IPS-NIHi7 (cell line): ENCODE measurements at regions not wholly inside any gene's neighbourhood (a gene's known extent, or its start where the extent isn't known, plus 50 kb on each side); places are given as distances from the start of the nearest gene placed in this dataset.
"Not testable (repeated sequence)": the region's sequence is repeated elsewhere in the genome, so short reads cannot be mapped to it uniquely, and the experiment has no call there.

Source experiments
- DNase-seq: peaks from one replicate; pipeline ENCODE4 v3.0.0; 2012; ENCODE audit warnings: mixed read lengths; ENCODE audit errors: extremely low spot score

- no peak for DNase-seq
These were observed 97.2 kb upstream of the FIBIN start for GRCh38 chr11:26896719-26897118.

- no peak for DNase-seq
These were observed 95.1 kb upstream of the FIBIN start for GRCh38 chr11:26898799-26899198.

GRCh38 chr11:26901162-26901561 is 92.8 kb upstream of the FIBIN start:
- DNase-seq, result no peak

GRCh38 chr11:26904132-26904531 is 89.8 kb upstream of the FIBIN start:
- DNase-seq, result no peak

- no peak for DNase-seq
These were observed 89.1 kb upstream of the FIBIN start for GRCh38 chr11:26904801-26905200.

DNA sequence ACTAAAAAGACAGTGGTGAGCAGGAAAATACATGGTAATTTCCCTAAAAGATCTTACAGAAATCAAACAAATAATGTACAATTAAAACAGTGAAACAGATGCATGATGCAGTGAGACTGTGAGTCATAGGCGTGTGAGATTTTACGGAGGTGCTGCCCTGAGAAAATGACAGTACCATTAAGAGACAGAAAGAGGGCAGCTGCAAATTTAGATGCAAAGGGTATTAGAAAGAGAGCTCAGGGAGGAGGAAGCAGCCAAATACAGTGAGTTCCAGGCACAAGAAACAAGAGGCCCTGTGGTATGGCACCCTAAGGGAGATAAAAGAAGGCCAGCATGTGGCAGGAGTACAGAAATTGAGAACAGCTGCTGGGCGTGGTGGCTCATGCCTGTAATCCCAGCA is 88.5 kb upstream of the FIBIN start:
- DNase-seq, result peak; percentile 13

GRCh38 chr11:26909515-26909914 is 84.4 kb upstream of the FIBIN start:
- no peak for DNase-seq

DNA sequence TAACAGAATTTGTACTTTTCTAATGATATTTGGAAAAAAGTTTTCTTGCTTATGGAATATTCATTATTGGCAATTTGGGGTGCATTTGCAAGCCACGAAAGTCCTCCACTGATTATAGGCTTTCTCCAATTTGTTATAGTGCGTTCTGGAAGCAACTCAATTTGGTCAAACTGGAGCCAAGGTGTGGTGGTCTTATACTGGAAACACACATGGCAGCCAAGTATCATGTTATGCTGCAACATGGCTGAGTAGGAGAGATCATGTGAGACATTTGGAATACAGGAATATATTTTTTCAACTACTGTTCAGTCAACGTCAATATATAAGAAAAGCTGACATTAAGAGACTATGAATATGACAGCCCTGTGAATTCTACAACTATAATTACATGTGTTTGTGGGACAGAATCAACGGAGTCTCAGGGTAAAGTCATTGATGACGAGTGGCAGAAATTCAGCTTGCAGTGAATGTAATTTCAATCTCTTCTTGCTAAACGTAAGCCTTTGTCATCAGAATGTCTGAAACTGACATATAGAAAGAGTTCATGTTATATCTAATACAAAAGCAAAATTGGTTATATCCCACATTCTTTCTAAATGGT is 83.8 kb upstream of the FIBIN start:
- no peak for DNase-seq

DNA sequence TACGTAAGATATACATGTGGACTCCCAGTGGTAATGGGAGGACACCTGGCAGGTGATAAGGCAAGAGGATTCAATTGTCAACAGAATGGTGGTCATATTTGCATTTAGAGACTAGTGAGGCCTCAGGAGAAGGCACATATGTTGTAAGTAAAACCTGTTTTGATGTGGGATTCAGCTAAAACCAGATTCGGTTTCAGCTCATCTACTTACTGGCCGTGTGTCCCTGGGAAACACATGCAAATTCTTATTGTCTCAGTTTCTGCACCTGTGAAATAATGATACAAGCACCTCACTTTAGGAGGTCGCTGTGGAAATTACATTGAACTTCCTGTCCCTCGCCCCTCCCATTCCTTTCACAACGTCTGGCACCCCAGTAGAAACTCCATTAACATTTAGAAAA is 78.9 kb upstream of the FIBIN start:
- DNase-seq, result no peak

DNA sequence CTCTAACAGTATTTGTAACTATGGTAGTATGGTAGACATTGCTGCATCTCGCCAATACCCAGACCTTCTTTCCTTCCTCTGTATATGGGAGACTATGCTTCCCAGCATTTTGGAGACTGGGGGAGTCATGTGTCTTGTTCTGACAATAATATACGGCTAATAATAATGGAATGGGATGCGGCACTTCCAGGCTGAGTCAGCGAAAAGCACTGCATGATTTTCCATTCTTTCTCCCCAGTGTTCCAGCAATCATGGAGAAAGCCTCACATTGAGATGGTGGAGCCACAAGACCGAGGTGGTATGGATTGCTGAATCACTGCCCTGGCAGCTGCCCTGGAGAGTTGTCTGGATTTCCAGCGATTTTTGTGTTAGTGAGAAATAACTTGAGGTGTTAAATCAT is 77.1 kb upstream of the FIBIN start:
- no peak for DNase-seq

- no peak for DNase-seq
These were observed 65.3 kb upstream of the FIBIN start for GRCh38 chr11:26928582-26928981.

- DNase-seq, result no peak
These were observed 64.0 kb upstream of the FIBIN start for GRCh38 chr11:26929806-26930517.

- DNase-seq, result no peak
These were observed 63.2 kb upstream of the FIBIN start for GRCh38 chr11:26930518-26931247.

DNA sequence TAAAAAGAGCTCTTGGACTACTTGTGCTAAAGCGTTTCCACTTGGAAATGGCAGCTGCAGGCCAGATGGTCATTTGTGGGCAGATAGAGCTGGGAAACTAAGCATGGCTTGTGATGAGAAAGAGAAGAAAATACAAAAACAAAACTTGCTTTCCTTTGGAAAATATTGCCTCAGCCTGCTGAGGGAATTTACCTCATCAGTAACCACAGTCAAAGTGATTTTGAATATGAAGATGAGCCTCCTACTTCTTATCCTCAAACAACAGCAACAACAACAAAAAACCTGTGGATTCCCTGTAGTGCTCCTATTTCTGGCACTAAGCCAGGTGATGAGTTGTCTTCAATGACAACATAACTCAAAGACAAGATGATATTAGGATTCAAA is 62.7 kb upstream of the FIBIN start:
- DNase-seq, result no peak

DNA sequence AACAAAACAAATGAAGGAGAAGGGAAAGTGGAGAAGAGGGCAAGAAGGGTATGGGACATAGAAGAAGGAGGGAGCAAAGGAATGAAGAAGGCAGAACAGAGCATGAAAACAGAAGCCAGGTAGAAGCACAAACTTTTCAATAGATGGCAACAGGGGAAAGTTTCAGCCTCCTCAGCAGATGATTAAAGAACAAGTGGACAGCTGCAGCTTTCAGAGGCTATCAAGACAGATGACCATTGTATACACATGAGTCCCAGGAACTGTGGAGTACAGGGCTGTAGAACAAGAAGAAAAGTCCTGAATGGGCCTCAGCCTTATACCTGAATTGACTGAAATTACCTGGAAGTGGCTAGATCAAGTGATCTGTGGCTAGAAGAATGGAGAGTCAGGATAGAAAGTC is 62.0 kb upstream of the FIBIN start:
- no peak for DNase-seq

DNA sequence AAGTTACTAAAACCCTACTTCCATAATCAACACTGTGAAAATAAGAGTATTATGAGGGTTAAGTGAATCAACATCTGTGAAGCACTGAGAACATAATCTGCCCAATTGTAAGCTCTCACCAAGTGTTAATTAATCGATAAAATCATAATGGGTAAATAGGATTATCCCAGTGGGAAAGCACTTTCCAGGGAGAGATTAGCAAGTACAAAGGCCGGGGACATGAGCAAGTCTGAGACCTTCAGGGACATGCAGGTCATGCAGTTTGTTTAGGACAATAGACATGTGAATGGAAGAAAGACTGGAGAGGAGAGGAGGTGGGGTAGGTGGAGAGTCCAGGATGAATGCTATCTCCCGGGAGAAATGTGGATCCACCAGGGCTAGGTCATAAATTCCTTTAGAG is 57.8 kb upstream of the FIBIN start:
- peak; percentile 16 for DNase-seq

- DNase-seq, result no peak
These were observed 56.5 kb upstream of the FIBIN start for GRCh38 chr11:26937386-26937785.

DNA sequence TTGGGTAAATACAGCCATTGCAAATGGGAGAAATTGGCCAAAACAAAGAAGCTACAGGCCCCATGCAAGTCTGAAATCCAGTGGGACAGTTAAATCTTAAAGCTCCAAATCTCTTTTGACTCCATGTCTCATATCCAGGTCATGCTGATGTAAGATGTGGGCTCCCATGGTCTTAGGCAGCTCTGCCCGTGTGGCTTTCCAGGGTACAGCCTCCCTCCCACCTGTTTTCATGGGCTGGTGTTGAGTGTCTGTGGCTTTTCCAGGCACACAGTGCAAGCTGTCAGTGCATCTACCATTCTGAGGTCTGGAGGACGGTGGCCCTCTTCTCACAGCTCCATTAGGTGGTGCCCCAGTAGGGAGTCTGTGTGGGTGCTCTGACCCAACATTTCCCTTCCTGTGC is 53.4 kb upstream of the FIBIN start:
- DNase-seq, result not testable (repeated sequence)

DNA sequence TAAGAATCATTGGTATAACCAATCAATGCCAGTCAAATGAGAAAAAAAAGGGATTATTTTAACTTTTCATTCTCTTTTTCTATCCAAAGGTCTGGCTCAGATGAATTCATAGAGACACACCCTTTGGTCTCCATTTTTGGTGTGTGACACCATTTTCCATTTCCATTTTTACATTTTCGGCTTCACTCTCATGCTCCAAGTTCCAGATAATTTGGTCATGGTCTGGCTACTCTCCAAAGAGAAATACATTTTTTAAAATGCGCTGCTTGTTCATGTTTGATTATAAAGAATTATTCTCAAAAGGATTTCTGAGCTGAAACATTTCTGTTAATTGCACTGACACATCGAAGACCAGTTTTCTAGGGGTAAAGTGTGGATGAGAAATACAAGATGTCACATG is 51.6 kb upstream of the FIBIN start:
- no peak for DNase-seq

GRCh38 chr11:26943636-26944035 is 50.3 kb upstream of the FIBIN start:
- DNase-seq, result no peak
